ENCODE measurements at regions not wholly inside any gene's neighbourhood (a gene's known extent, or its start where the extent isn't known, plus 50 kb on each side); places are given as distances from the start of the nearest gene placed in this dataset.

DNA sequence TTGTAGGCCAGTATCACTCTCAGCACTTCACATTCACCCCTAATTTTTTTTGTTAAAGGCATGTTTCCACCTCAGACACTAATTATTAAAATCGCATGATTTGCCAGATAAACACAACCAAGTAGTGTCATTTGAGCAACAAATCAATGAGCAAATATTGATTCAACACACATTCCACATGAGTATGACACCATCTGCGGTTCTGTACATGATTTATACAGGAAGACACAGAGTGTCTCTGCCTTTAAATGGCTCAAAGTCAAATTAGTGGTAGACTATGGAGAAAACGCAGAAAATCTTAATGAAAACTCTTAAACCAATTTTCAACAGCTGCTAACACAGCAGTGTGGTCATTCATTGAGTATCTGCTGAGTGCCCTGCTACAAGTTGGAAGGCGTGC is 300.2 kb downstream of the SOX4 start:
- DNase-seq: no peak

- no peak for DNase-seq
These were observed 302.0 kb downstream of the SOX4 start for GRCh38 chr6:21895555-21895954.

DNA sequence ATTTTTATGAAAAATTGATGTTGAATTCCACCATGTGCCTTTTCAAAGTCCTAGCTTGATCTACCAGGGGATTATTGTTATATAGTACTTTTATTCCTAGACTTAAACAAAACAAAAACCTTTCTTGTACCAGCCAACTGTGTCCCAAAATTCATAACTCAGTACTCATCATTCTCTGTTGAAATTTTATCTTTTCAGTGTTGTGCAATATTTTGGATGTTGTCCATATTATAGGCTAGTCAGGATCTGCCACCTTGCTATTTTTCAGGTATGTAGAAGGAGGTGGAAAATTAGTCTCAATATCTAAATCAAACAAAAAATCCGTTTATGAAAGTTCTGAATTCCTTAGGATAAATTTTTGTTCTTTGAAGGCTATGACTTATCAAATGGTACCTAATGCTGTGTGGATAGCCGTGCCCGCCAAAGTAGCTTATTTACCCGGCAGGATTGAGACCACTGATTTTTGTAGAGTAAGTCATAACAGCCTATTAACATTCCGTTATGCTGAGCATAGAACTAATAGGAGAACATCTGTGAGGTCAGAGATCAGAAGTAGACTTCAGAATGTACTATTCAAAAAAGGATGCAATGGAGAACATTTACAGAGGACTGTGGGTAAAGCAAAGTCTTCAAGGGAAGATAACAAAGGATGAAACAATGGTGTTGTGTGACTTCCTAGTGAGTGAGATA is 304.7 kb downstream of the SOX4 start:
- DNase-seq: no peak

GRCh38 chr6:21899708-21900107 is 306.2 kb downstream of the SOX4 start:
- DNase-seq: no peak

DNA sequence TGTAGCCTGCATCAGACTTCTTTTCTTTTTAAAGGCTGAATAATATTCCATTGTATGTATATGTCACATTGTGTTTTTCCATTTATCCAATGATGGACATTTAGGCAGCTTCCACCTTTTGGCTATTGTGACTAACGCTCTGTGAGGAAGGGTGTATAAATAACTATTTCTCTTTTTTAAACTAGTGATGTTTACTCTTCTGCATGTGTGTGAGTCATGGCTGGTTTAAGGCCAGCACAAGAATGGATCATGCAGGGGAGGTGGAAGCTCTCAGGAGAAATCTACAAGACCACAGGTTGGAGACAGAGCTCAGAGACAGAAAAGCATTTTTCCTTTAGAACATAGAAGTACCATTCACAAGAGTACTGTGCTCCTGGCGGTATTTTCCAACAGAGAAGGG is 307.2 kb downstream of the SOX4 start:
- DNase-seq: no peak

DNA sequence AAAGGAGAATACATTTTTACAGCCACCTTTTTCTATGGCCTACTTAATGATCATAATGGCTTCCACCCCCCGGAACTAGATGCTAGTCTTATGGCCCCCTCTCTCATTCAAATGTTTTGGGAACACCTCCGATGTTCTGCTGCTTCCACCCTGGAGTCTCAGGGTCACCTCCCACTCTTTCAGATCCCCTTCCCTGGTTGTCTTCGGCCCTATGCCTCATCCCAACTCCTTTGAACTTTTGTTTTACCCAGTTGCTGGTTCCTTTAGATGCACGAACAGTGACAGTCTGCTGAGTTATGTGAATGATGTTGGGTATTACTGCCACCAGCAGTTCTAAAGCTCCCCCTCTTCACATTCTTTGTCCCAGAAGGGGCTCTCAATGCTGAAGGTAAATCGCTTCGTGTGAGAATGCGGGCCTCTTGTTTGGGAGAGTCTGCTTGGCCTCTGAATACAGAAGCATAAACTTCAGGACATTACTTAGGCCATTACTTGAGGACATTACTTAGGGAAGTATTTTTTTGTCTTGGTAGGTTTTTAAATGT is 309.1 kb downstream of the SOX4 start:
- DNase-seq: no peak

GRCh38 chr6:21905531-21905930 is 312.0 kb downstream of the SOX4 start:
- no peak for DNase-seq

GRCh38 chr6:21906826-21907225 is 313.3 kb downstream of the SOX4 start:
- no peak for DNase-seq

DNA sequence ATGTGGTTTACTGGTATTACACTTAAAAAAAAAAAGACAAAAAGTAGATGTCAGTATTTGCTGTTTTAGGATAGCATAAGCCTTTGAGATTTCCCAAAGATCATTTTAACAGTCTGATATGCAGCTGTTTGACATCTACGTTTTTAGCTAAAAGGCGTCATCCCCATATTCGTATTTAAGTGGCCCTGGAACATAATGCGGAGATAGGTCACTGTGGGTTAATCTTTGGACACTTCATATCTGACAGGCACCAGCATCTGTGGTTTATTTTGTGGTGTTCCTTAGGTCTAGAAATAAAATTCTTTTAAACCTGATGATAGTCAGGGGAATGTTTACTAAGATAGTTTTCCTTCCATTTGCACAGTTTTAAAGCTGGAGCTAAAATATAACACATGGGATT is 313.7 kb downstream of the SOX4 start:
- no peak for DNase-seq

GRCh38 chr6:21908161-21908848 is 314.8 kb downstream of the SOX4 start:
- DNase-seq: no peak

- DNase-seq: no peak
These were observed 315.8 kb downstream of the SOX4 start for GRCh38 chr6:21909321-21909720.

GRCh38 chr6:21911208-21911607 is 317.7 kb downstream of the SOX4 start:
- DNase-seq: no peak

DNA sequence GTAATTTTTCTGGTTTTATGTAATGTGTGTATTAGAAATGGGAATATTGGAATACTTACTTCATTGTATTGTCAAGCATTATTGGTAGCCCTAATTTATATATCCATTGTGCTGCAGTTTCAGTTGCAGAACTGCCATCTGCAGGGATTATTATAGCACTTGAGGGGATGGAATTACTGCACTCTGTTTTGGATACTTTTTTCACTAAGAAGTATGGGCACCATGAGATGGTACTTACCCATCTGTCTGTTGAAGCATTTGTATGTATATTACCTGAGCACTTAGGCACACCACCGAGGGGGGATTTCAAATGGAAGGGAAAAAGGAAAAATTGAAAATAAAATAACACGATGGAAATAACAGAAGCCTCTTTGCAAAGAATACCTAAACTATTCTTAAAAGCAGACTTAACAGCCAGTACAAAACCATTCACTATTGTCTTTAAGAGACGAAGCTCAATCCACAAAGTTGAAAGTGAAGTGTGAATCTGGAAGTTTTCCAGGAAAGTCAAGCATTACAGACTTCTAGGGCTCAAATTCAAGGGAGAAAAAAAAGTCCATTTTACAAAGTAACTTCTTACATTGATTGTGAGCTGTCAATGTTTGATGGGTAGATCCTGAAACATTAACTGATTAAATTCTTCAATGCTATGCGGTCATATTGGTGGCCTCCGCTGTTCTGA is 318.7 kb downstream of the SOX4 start:
- no peak for DNase-seq

DNA sequence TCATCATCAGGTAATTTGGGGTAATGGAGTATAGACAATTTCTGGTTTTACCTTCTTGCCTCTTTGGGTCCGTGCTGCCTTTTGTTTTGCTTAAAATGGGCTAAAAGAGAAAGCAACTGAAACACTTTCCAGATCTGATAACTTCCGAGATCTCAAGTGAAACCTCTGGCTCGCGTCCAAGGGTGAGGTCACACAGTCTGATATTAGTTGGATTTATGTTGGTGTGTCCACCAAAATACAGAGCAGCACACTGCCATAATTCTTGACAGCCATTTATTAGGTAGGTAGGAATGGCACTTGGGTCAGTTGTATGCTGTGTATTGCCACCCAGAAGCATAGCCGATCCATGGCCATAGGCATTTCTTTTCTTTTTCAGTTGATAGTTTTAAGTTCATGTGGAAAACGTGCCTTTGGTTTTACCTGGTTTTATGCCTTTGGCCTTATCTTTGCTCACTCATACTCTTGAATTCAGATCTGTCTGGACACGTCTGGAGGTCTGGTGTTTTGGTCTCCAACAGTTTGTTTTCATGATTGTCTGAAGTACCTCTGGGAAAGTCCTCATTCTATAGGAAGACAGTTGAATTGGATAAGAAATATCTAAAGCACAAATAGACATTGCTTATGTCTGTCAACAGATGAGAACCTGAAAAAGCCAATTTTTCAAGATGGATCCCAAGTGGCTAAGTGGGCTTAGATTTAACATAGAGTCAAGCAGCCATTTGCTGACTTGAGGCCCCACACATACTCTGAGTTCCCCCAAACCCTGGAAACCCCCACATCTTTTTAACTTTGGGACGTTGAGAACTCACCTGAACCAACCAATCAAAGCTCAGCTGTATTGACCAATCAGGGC is 320.8 kb downstream of the SOX4 start:
- DNase-seq: no peak

GRCh38 chr6:21915707-21916260 is 322.2 kb downstream of the SOX4 start:
- DNase-seq: no peak

- no peak for DNase-seq
These were observed 324.5 kb downstream of the SOX4 start for GRCh38 chr6:21918041-21918440.

- no peak for DNase-seq
These were observed 325.1 kb downstream of the SOX4 start for GRCh38 chr6:21918666-21919065.

- DNase-seq: no peak
These were observed 328.5 kb downstream of the SOX4 start for GRCh38 chr6:21922086-21922485.

DNA sequence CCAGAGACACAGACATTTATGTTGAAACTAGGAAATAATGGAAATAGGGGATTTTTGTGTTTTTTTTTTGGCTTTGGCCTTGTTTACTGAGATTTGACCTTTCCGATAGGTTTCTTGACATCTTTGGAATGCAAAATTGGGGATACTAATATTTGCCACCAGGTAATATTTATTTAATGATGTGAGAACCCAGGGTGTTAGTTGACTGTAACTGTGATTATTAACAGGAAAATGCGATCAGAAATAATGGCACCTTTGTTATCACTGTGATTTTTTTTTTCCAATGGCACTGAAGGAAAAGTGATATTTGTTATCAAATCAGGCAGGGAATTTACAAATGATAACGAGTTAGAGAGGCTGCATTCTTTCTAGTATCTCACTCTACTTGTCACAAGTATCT is 330.5 kb downstream of the SOX4 start:
- DNase-seq: no peak

GRCh38 chr6:21928827-21929226 is 335.3 kb downstream of the SOX4 start:
- no peak for DNase-seq

DNA sequence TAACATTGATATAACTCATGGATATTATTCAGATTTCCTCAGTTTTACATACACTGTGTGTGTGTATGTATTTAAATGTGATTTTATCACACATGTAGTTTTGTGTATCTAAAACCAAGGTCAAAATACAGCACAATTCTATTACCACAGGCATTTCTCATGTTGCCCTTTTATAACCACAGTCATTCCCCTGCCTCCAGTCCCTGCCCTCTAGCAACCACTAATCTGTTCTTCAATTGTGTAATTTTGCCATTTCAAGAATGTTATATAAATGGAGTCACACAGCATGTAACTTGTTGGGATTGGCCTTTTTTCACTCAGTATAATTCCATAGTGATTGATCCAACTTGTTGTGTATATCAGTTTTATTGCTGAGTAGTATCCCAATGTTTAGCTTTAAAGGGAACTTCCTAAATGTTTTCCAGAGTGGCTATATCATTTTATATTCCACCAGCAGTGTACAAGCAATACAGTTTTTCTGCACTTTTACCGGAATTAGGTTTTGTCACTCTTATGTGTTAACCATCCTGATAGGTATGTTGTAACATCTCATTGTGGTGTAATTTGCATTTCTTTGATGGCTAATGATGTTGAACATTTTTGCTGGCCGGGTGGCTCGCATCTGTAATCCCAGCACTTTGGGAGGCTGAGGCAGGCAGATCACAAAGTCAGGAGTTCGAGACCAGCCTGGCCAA is 338.2 kb downstream of the SOX4 start:
- DNase-seq: no peak

DNA sequence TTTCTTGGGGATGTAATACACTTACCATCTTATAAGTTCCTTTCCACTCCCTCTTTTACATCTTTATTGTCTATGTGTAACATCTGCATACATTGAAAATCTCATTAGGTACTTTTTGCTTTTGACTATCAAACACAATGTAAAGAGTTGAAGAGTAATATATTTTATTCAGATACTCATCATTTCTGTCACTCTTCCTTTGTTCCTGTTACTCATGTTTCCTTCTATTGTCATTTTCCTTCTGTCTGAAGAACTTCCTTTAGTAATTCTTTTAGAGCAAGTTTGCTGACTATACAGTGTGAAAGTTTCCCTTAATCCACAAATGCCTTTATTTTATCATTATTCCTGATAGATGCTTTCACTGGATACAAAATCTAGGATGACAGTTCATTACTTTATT is 339.8 kb downstream of the SOX4 start:
- DNase-seq: no peak
